ENCODE measurements at regions not wholly inside any gene's neighbourhood (a gene's known extent, or its start where the extent isn't known, plus 50 kb on each side); places are given as distances from the start of the nearest gene placed in this dataset.
"Not testable (repeated sequence)": the region's sequence is repeated elsewhere in the genome, so short reads cannot be mapped to it uniquely, and the experiment has no call there.

DNA sequence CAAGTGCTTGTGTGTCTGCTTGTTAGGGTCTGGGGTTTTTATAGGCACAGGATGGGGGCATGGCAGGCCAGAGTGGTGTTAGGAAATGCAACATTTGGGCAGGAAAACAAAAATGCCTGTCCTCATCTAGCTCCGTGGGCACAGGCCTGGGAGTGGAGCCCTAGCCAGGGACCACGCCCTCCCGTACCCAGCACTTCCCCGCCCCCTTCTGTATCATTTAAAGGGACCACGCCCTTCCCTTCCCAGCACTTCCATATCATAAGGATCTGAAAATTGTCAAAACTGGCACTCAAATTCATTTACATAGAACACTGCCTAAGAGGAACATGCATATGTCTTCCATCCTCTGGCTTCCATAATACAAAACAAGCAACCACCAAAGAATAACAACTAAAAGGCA, 185.8 kb downstream of the B3GLCT start:
- no peak for DNase-seq (ENCODE audit: low spot score)

DNA sequence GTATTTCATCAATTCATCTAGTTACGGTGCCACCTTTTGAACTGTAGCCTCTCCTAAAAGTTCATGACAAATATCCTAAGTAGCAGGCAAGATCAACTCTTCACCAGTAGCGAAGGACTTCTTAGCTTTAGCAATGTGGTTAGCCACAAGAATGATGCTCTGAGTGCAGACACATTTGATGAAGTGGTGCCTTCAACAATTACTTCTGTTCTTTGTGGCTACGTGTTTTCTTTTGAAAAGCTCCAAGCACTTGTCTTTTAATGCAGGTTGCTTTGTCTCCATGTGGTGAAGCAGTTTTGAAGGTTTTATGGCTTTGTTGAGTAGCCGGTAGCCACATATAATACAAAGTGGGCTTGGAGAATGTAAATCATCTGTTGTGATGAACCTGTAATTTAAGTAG, 194.7 kb downstream of the B3GLCT start:
- DNase-seq (ENCODE audit: low spot score) = no peak

DNA sequence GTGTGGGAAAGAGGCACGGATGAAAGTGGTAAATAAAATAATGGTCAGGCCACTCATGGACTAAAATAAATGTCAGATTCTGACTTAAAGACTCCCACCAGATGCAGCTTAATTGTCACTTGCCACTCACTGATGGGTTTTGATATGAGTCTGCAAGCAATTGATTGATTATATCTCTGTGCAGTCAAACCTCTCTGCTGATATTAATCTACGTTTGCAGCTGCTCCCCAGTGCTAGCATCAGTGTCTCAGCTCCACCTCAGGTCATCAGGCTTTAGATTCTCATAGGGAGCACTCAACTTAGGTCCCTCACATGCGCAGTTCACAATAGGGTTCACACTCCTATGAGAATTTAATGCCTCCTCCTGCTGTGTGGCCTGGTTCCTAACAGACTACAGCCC, 195.3 kb downstream of the B3GLCT start:
- DNase-seq (ENCODE audit: low spot score) = no peak

DNA sequence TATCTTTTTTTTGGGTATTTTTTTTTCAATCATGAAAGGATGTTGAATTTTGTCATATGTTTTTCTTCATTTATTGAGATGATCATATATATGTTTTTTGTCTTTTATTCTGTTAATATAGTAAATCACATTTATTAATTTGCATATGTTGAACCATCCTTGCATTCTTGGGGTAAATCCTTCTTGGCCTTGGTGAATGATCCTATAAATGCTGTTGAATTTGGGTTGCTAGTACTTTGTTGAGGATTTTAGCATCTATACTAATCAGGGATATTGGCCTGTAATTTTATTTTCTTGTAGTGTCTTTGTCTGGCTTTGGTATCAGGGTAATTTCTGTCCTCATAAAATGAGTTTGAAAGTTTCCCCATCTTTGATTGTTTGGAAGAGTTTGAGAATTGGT, 199.9 kb downstream of the B3GLCT start:
- no peak for DNase-seq (ENCODE audit: low spot score)

DNA sequence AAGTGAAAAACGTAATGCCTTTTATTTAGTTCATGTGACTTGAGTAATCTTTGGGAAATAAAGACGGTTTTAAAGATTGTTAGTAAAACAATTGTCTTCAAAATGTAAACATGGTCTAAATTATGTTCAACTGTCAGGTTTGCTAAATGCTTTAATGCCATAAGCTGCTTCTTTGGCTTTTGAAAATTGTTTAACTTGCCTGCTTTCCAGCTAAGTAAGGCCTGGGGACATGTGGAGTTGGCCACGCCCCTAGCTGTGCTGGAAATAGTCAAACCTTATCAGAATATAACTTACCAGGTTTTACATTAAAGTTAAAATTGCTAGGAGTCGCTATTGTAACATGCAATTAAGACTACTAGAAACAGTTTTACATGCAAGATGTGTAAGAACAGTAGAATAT, 203.9 kb downstream of the B3GLCT start:
- not testable (repeated sequence) for DNase-seq (ENCODE audit: low spot score)

DNA sequence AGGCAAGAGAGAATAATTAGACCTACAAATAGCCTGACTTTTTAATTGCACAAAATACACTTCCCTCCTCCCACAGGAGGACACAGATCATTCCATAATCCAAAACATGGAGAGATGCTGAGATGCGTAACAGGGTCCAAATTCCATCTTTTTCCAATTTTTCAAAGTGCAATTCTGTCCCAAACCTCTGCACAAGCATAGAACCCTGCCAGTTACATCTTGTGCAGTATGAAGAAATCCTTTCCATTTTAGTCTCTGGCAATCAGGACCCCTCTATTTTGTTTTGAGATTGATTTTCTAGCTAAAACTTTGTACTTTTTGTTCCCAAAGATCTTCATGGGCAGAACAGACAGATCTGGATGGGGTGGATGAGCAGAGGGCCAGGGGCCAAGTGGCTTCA, 209.2 kb downstream of the B3GLCT start:
- DNase-seq (ENCODE audit: low spot score) = no peak

DNA sequence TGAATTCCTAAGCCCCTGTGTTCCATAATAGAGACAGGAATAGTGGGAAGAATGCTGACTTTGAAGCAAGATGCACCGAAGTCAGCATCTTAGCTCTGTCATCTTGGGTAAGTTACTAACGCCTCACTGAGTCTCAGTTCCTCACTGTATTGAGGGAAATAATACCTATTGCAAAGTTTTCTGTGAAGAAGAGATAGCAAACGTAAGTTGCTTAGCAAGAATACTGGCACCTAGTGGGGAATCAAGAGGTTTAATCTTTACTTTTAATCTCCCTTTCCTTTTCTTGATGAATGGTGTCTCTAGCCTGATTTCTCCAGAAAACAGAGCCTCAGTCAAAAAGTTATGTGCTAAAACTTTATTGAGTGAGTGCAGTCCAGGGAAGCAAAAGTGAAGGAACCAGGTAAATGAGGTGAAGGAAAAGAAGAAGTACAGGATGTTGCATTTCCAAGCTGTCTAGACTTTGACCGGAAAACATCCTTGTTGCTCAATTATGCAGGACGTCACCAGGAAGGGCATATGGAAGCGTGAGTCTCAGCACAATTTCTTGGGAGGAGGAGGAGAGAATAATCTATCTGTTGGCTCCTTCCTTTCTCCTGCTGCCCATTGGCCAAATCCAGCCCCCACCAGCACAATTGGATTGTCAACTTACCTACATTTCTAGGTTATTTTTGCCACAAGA, 210.0 kb downstream of the B3GLCT start:
- DNase-seq (ENCODE audit: low spot score) = no peak

DNA sequence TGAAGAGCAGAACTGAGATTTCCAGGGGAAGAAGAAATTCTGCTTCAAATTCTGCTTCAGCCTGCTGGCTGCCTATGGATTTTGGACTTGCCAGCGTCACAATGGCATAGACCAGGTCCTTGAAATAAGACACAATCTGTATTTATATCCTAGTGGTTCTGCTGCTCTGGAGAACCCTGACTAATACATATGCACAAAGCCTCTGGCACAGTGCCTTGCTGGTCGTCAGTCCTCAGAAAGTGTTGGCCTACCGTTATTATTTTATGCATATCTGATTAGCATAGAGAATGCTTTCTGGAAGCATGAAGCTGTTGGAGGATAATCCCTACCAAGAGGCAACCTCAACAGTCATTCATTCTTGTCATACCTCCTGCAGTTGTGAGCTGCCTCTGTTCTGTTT, 213.7 kb downstream of the B3GLCT start:
- no peak for DNase-seq (ENCODE audit: low spot score)

DNA sequence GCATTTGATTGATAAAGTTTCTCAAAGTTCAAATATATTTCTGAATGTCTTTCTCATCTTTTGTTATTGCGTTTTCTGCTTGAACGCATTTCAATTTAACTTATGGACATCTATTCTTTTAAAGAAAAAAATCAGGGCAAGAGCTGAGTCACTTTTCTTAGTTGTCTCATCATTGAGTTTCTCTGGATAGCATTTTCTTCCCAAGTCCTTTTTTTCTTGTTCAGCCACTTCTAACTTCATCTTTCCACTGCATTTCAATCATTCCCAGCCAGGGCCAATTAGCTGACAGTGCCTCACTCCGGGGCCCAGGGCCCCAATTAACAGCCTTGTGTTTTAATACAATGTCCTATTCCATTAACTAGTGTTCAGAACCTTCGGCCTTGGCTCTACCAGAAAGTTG, 216.3 kb downstream of the B3GLCT start:
- DNase-seq (ENCODE audit: low spot score) = no peak

DNA sequence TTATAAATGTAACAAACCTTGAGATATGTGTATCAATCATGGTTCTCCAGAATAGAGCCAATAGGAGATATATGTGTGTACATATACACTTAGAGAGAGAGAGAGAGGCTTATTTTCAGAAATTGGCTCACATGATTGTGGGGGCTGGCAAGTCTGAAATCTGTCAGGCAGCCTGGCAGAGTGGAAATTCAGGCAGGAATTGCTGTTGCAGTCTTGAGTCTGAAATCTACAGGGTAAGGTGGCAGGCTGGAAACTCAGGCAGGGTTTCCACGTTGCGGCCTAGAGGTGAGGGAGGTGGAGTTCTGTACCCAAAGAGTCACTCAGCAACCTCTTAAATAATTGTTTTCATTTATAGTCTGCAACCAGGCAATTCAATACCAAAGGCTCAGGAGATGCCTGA, 218.4 kb downstream of the B3GLCT start:
- no peak for DNase-seq (ENCODE audit: low spot score)

DNA sequence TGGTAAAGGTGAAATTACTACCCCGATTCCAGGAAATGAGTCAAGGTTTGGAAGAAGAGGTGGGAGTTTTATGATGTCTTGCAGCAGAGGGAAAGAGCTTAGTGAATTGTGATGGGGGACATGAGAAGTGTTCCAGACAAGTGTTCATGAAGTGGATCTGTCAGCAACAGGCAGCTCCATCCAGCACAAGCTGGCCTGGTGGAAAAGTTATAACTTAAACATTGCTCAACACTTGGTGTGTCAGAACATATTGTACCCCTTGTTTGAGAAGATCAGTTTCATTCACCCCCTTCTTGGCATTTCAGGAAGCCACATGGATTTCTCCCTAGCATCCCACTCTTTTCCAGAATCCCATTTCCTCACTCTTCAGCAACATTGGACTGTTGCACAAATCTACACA, 222.0 kb downstream of the B3GLCT start:
- no peak for DNase-seq (ENCODE audit: low spot score)

DNA sequence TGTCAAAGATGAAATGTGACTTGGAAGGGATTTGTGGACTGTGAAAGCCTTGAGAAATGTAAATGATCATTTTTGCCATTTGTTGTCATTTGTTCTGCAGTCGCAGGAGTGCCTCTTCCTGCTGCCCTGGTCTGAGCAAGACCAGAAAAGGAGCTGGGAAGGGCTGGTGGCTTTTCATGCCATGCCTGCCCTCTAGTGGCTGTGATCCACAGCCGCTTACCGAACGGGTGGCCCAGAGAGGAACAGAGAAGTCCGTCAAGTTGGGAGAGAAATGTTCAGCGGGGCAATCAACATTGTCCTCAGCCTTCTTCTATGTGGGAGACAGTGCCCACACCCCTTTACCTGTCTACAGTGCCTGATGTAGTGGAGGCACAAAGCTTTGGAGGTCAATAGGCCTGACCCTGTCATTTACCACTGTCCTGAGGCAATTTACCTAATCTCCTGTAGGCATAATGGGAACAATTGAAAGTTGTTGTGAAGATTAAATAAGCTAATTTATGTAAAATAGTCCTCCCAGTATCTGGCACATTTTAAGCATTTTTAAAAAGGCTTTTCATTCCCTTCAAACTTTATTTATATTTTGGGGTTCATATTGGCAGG, 224.5 kb downstream of the B3GLCT start:
- DNase-seq (ENCODE audit: low spot score) = peak; percentile 63

DNA sequence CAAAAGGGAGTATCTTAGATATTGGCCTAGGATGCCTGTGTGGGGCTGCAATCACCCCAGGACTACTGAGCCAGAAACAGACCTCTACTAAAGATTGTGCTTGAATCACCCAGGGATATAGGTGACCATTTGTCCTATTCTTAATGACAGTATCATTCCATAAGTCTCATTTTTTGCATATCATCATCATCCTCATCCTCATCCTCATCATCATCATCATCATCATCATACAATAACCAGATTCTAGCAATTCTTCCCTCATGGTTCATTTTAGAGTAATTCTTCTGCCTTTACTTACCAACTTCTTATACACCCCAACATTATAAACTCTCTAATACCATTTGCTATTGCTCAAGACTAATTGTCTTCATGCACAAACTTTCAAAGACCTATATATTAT, 226.6 kb downstream of the B3GLCT start:
- DNase-seq (ENCODE audit: low spot score) = no peak

DNA sequence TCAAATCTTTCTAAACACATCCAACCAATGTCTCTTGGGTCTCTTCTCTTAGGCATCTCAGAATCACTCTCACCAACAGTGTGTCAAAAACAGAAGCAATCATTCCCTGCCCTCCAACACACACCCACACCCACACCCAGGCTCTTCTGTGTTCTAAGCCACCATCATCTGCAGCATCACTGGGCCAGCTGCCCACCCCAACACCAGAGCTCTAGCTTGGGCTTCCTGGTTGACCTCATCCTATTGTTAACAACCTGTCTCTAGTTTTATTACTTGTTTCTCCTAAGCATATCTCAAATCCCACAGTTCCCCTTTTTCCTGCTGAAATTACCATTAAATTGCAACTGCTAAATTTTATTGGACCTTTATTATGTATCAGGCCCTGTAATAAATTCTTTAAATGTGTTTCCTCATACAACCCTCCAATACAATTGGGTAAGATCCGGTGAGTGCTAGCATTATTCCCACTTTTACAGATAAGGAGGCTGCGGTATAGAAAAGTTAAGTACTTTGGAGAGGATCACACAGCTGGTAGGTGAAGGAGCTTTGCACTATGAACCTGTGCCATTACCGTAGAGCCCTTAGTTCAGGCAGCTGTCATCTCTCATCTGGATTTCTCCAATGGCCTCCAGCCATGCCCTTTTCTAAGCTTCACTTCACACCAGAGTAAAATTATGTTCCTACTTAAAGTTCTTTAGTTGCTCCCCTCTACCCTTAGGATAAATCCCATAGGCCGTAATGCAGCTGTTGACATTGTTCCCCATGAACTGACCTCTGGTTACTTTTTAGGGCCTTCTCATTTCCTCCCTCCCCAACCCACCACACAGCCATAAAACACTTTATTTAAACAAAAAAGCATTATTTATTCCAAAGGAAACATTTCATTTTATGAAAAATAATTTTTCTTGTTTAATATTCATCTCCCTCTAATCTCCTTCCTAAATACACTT, 227.7 kb downstream of the B3GLCT start:
- DNase-seq (ENCODE audit: low spot score) = no peak

DNA sequence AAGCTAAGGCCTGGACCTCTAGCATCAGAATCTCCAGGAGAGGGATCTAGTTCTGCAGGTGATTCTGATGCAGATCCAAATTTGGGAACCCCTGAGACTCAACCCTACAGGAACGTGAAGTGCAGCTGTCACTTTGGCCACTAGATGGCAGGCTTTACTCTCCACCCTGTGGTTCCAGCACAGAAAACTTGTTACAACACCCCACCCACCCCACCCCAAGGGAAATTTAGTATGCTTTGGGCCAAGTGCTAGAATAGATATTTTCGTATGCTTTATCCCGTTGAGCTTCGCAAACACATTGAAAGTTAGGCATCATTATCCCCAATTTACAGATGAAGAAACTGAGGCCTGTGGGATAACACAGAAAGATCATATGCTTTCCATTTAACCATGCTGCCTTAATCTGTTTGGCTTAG, 232.0 kb downstream of the B3GLCT start:
- peak; percentile 23 for DNase-seq (ENCODE audit: low spot score)

DNA sequence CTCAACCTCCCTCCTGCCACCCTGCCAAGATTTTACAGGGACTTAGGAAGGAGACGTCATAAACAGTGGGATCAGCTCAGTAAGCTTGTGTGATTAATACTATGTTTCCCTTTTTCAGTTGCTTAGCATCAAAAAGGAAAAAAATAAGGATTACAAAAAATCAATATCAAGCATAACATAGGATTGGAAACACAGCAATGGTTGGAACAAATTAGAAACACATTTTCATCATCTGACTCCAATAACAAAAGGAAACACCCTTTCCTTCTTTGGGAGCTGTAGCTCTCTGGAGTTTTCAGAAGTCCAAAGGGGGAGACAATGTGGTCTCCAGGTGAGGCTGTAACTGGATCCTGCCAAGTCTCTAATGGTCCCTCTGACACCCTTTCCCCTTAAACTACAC, 233.4 kb downstream of the B3GLCT start:
- no peak for DNase-seq (ENCODE audit: low spot score)

DNA sequence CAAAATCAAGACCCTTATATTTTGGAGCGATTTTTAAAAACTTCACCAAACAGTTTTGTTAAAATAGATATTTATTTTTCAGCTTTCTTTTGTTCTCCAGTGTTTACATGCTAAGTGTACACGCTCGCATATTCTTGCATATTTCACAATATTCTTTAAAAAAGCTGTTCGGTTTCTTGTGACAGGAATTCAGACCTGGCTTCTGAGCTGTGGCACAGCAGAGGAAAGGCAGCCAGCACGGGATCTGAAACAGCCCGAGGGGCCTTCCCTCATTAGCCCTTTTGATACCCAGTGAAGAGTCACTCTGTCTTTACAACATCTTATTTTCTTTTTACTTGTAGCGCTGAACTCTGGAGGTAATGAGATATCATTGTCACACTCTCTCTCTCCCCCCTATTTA, 234.0 kb downstream of the B3GLCT start:
- DNase-seq (ENCODE audit: low spot score) = no peak

DNA sequence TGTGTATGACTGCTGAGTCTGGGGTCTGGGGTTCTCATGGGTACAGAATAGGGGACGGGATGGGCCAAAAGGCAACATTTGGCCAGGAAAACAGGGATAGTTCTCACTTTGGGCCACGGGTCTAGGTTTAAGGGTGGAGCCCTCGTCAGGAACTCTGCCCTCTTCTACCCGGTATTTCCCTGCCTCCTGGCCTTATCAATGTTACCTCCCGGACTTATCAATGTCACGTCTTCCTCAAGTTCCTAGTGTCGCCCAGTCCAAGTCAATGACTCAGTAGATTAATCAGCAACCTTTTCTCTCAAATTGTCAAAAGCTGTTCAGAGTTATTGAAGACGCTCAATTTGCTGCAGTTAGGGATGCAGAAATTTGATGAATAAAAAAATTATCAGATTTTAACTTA, 234.8 kb downstream of the B3GLCT start:
- no peak for DNase-seq (ENCODE audit: low spot score)

DNA sequence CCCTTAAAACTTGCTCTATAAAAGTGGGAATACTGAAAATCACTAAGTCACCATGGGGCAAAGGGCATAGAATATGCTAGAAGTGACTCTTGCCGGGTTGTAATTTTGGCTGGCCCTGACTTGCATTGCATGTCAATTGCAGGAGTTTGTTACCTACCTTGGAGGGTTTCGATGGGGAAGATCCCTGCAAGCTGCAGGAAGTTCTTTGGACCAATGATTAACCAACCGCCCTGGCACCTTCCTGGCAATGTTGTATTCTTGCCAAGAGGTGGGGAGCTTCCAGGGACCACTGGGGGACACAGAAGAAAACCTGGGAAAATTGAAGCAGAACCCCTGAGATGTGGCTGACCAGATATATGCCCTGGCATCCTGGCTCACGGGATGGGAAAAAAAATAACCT, 235.8 kb downstream of the B3GLCT start:
- DNase-seq (ENCODE audit: low spot score) = no peak

DNA sequence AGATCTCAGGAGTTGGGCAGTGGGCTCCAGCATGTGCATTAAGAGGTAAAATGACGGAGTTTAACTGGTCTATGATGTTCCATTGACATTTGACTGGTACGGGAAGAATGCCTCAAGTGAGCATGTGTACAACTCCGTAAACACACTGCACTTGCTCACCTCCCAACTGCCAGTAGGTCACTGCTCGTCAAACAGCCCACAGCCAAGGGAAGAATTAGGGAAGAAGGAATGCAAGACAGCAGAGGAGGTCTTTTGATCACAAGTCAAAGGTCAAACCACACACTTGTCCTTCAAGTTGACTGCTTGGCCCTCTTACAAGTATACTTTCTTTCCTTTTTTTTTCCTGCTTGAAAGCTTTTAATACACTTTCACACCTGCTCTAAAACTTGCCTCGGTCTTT, 236.7 kb downstream of the B3GLCT start:
- no peak for DNase-seq (ENCODE audit: low spot score)

DNA sequence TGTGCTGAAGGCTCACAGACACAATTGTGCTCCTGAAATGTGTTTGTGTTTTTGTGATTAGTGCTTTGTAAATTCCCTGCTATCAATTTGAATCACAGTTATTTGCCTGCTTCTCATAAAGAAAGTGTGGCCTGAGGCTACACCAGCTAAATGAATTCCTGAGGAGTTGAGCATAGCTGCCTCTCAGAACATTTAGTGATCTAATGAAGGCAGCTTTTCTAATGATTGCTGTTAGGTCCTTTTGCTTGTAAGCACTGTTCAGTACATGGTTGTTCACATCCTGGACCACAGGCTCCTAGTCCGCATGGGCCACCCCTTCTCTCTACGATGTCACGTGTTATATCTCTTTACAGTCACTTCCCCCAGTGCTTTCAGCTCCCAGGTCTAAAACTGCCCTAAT, 238.2 kb downstream of the B3GLCT start:
- DNase-seq (ENCODE audit: low spot score) = no peak

DNA sequence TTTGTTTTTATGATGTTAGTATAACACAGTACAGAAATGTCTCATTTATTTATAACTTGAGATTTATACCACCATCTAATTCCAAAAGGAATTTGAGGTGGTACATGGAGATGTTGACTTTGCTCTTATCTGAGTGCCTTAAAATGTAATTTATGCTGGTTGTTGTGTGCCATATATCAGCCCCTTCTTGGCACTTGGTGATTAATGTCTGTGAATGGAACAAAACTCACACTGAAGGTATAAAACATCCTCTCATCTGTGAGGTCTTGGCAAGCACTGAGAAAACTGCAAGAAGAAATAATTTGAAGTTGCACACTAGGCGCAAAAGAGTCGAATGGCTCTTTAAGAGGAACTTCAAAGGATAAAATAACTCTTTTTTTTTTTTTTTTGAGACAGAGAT, 240.4 kb downstream of the B3GLCT start:
- DNase-seq (ENCODE audit: low spot score) = no peak

DNA sequence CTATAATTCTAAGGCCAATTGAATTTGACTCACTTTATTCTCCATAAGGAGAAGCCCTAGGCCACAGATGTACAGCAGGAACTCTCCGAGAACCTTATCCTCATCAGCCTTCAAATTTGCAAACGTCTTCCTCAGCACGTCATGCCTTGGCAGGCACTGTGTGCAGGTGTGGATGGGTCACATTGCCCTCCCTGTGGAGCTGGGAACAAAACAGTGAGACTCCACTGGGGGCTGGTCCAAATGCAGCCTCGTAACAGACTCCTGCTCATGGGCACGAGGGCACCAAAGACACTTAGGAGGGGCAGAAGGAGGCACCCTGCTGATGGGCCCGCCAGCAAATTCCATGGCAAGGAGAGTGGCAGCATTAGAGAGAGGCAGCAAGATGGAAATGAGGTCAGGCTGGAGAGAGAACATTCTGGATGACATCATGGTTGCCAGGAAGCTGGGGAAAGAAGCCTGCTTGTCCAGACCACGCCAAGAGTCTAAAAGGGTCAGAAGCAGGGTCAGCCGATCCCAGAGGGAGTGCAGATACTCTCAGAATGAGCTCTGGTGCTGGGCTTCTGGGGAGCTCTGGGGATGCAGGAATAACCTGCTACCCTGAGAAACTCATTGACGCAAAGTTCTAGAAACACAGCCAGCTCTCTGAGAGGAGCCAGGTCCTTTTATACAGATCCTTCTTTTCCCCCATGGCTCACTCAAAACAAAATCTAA, 242.2 kb downstream of the B3GLCT start:
- DNase-seq (ENCODE audit: low spot score) = no peak

Measured in HuH-7 (cell line).